Testis (tissue), 2 donors: ENCODE measurements at regions not wholly inside any gene's neighbourhood (a gene's known extent, or its start where the extent isn't known, plus 50 kb on each side); places are given as distances from the start of the nearest gene placed in this dataset.

Experiments used
- CTCF ChIP-seq, 3 experiments: fragments of 450-650 bp in 2 of 3; fragments of 200-600 bp in 1 of 3; sonication (generic) in 1 of 3; IDR thresholded peaks; one replicate each; pipeline ENCODE4 v1.5.1; 2016 to 2019; ENCODE audit warnings: antibody characterized with exemption in 3 of 3, mild to moderate bottlenecking in 2 of 3, moderate library complexity in 1 of 3
- POLR2A ChIP-seq: fragments of 450-650 bp; IDR thresholded peaks from one replicate; pipeline ENCODE4 v1.6.1; 2017; ENCODE audit warnings: antibody characterized with exemption, mild to moderate bottlenecking, moderate library complexity

GRCh38 chr11:109783840-109784239 lies 309.4 kb upstream of the ZC3H12C start:
- TF ChIP-seq CTCF (IDR thresholded peaks at IDR 0.05) (no peak), POLR2A (no peak)
